ENCODE measurements at regions not wholly inside any gene's neighbourhood (a gene's known extent, or its start where the extent isn't known, plus 50 kb on each side); places are given as distances from the start of the nearest gene placed in this dataset.
A peak's percentile ranks its signal among the peaks of the same experiment; 100 is the strongest.

- Histone ChIP-seq H3K27me3 (ENCODE audit: insufficient read depth, poor library complexity, severe bottlenecking) (no peaks in the 10 kb centered on the region), H3K4me1 (ENCODE audit: insufficient read depth, poor library complexity, severe bottlenecking) (no peaks in the 10 kb centered on the region), H3K9me3 (ENCODE audit: severe bottlenecking) (no peaks in the 10 kb centered on the region), H3K36me3 (ENCODE audit: low read depth) (no peaks in the 10 kb centered on the region), H3K27ac (ENCODE audit: poor library complexity, severe bottlenecking) (no peak overlapping the region), H3K4me3 (ENCODE audit: severe bottlenecking) (no peak overlapping the region)
- TF ChIP-seq CTCF (IDR thresholded peaks at IDR 0.05; ENCODE audit: poor library complexity, severe bottlenecking), result no peak
- no peak for DNase-seq (ENCODE audit: low spot score)
- ATAC-seq (ENCODE audit: low read depth), result no peak
These were observed 81.8 kb downstream of the PLCE1 start for GRCh38 chr10:94075506-94075905.

GRCh38 chr10:94076325-94076841, 82.7 kb downstream of the PLCE1 start:
- Histone ChIP-seq H3K27ac (ENCODE audit: poor library complexity, severe bottlenecking) (no peak overlapping the region), H3K4me3 (ENCODE audit: severe bottlenecking) (no peak overlapping the region), H3K36me3 (ENCODE audit: low read depth) (no peaks in the 10 kb centered on the region), H3K4me1 (ENCODE audit: insufficient read depth, poor library complexity, severe bottlenecking) (no peaks in the 10 kb centered on the region), H3K27me3 (ENCODE audit: insufficient read depth, poor library complexity, severe bottlenecking) (no peaks in the 10 kb centered on the region), H3K9me3 (ENCODE audit: severe bottlenecking) (no peaks in the 10 kb centered on the region)
- ATAC-seq (ENCODE audit: low read depth) (0 out of 3 replicates have a peak, but pooled peaks have one; percentile 23), DNase-seq (ENCODE audit: low spot score) (no peak)
- peak; percentile 50 for TF ChIP-seq CTCF (IDR thresholded peaks at IDR 0.05; ENCODE audit: poor library complexity, severe bottlenecking)

- no peak overlapping the region for H3K4me3 ChIP-seq (ENCODE audit: severe bottlenecking)
- TF ChIP-seq CTCF (IDR thresholded peaks at IDR 0.05; ENCODE audit: poor library complexity, severe bottlenecking), result no peak
- H3K27ac ChIP-seq (ENCODE audit: poor library complexity, severe bottlenecking), result no peak overlapping the region
- no peaks in the 10 kb centered on the region for H3K36me3 ChIP-seq (ENCODE audit: low read depth)
- no peak for DNase-seq (ENCODE audit: low spot score)
- H3K27me3 ChIP-seq (ENCODE audit: insufficient read depth, poor library complexity, severe bottlenecking), result no peaks in the 10 kb centered on the region
- no peaks in the 10 kb centered on the region for H3K9me3 ChIP-seq (ENCODE audit: severe bottlenecking)
- ATAC-seq (ENCODE audit: low read depth), result no peak
- no peaks in the 10 kb centered on the region for H3K4me1 ChIP-seq (ENCODE audit: insufficient read depth, poor library complexity, severe bottlenecking)
These were observed 83.3 kb downstream of the PLCE1 start for GRCh38 chr10:94077042-94077441.

GRCh38 chr10:94080108-94080507, 86.4 kb downstream of the PLCE1 start:
- ATAC-seq (ENCODE audit: low read depth), result no peak
- no peak for TF ChIP-seq CTCF (IDR thresholded peaks at IDR 0.05; ENCODE audit: poor library complexity, severe bottlenecking)

GRCh38 chr10:94083662-94084265, 90.0 kb downstream of the PLCE1 start:
- DNase-seq (ENCODE audit: low spot score) (no peak), ATAC-seq (ENCODE audit: low read depth) (no peak)
- Histone ChIP-seq H3K4me3 (ENCODE audit: severe bottlenecking) (no peak overlapping the region), H3K36me3 (ENCODE audit: low read depth) (no peaks in the 10 kb centered on the region), H3K27ac (ENCODE audit: poor library complexity, severe bottlenecking) (no peak overlapping the region), H3K4me1 (ENCODE audit: insufficient read depth, poor library complexity, severe bottlenecking) (no peaks in the 10 kb centered on the region), H3K27me3 (ENCODE audit: insufficient read depth, poor library complexity, severe bottlenecking) (no peaks in the 10 kb centered on the region), H3K9me3 (ENCODE audit: severe bottlenecking) (no peaks in the 10 kb centered on the region)
- no peak for TF ChIP-seq CTCF (IDR thresholded peaks at IDR 0.05; ENCODE audit: poor library complexity, severe bottlenecking)

More at GRCh38 chr10:94080108-94080507, 86.4 kb downstream of the PLCE1 start:
- H3K27ac ChIP-seq (ENCODE audit: poor library complexity, severe bottlenecking), result no peak overlapping the region
- DNase-seq (ENCODE audit: low spot score), result no peak
- no peaks in the 10 kb centered on the region for H3K27me3 ChIP-seq (ENCODE audit: insufficient read depth, poor library complexity, severe bottlenecking)
- no peaks in the 10 kb centered on the region for H3K9me3 ChIP-seq (ENCODE audit: severe bottlenecking)
- no peaks in the 10 kb centered on the region for H3K36me3 ChIP-seq (ENCODE audit: low read depth)
- no peak overlapping the region for H3K4me3 ChIP-seq (ENCODE audit: severe bottlenecking)
- H3K4me1 ChIP-seq (ENCODE audit: insufficient read depth, poor library complexity, severe bottlenecking), result no peaks in the 10 kb centered on the region
